ENCODE measurements at regions not wholly inside any gene's neighbourhood (a gene's known extent, or its start where the extent isn't known, plus 50 kb on each side); places are given as distances from the start of the nearest gene placed in this dataset.

DNA sequence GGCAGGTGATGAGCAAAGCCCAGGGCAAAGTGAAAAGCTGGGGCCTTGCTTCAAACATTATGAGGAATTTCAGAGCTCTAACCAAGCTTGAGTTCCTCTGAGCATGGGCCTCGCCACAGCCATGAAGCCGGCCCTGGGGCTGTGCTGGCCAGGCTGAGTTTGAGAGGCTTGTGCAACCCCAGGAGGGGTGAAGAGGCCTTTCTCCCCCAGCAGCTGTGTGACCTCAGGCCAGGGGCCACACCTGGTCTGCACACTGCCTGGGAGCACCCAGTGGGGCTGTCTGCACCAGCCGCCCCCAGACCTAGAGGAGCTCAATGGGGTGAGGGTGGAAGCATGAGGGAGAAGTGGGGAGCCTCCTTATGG is 204.9 kb upstream of the C14orf180 start:
- no peak overlapping the region for H3K4me3 ChIP-seq
- no peak for DNase-seq
- H3K27me3 ChIP-seq: no peaks in the 10 kb centered on the region
- H3K9me3 ChIP-seq: no peaks in the 10 kb centered on the region
- H3K9ac ChIP-seq (ENCODE audit: low read depth in 2 of 2, low read length in 2 of 2): no peak overlapping the region
- intact Hi-C loops (cut with DNase I): no loop called here
- no peaks in the 10 kb centered on the region for H3K4me1 ChIP-seq
- no peaks in the 10 kb centered on the region for H3K36me3 ChIP-seq
- TF ChIP-seq, protein P1, sequence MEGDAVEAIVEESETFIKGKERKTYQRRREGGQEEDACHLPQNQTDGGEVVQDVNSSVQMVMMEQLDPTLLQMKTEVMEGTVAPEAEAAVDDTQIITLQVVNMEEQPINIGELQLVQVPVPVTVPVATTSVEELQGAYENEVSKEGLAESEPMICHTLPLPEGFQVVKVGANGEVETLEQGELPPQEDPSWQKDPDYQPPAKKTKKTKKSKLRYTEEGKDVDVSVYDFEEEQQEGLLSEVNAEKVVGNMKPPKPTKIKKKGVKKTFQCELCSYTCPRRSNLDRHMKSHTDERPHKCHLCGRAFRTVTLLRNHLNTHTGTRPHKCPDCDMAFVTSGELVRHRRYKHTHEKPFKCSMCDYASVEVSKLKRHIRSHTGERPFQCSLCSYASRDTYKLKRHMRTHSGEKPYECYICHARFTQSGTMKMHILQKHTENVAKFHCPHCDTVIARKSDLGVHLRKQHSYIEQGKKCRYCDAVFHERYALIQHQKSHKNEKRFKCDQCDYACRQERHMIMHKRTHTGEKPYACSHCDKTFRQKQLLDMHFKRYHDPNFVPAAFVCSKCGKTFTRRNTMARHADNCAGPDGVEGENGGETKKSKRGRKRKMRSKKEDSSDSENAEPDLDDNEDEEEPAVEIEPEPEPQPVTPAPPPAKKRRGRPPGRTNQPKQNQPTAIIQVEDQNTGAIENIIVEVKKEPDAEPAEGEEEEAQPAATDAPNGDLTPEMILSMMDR (IDR thresholded peaks at IDR 0.05): no peak
- H3K27ac ChIP-seq: no peak overlapping the region

DNA sequence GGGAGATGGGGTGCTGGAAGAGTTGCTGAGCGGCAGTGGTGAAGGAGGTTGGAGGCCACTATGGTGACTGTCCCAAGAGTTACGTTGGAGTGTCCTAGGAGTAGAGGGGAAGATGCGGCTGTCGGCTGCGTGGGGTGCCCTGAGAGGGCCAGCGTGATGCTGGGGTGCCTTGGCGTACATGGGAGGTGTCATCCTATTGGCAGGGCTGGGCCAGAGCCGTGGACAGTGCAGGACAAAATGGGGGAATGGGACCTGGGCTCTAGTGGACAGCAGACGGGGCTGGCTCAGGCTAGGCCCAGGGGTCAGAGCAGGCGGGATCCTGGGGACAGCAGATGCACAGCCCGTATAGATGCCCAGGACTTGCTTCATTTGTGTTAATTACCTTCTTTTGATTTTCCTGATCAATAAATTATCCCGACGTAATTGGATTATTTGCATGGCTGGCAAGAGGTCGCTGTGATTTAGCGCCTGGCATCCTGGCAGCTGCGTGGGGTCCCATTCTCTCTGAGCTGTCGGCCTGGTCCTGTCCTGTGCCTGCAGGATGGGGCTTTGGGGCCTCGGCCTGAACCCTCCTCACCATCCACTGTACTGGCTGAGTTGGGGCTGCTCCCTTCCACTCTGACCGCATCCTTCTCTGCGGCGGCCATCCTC is 203.9 kb upstream of the C14orf180 start:
- Histone ChIP-seq H3K4me1 (no peaks in the 10 kb centered on the region), H3K4me3 (no peak overlapping the region), H3K9ac (ENCODE audit: low read depth in 2 of 2, low read length in 2 of 2) (no peak overlapping the region), H3K27me3 (no peaks in the 10 kb centered on the region), H3K9me3 (no peaks in the 10 kb centered on the region), H3K27ac (no peak overlapping the region), H3K36me3 (no peaks in the 10 kb centered on the region)
- intact Hi-C loops (cut with DNase I): no loop called here
- TF ChIP-seq, protein P1 (IDR thresholded peaks at IDR 0.05): no peak
- no peak for DNase-seq

DNA sequence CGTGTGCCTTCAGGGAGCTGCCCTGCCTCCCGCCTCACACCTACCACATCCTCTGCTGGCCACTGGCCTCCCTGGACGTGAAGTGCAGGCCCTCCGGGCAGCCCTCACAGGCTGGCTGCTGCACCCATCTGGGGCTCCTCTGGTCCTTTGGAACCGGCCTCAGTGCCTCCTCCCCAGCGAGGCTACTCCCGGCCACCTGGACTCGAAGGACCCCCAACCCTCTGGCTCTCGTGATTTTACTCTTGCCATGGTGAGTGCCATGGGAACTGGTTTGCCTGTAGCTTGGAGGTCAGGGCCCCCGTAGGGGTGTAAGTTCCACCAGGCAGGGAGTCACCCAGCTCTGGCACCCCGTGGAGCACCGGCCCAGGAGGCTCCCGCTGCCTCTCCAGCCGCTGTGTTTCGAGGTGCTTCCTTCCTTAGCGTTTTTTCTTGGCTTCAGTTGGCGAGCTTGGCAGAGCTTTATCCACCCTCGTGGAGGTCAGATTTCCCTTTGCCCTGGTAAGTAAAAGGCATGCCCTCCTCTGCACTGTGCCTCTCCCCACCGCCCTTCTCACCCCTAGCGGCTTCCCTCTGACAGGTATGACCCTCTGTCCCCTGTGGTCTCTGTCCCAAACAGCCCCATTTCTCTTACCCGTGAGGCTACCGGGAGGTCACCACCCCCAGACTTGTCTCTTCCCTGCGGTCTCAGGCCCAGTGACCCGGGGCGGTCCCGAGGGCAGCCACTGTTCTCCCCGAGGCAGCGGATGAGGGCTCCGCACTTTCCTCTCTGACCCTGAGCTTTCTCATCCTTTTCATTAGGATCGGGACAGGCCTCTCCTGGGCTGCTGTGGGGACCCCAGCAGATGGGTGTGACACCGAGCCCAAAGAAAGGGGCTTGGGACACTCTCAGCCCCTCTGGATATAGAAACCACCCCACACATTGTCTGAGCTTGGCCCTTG is 203.1 kb upstream of the C14orf180 start:
- Histone ChIP-seq H3K4me1 (no peaks in the 10 kb centered on the region), H3K27ac (no peak overlapping the region), H3K4me3 (no peak overlapping the region), H3K36me3 (no peaks in the 10 kb centered on the region), H3K9me3 (no peaks in the 10 kb centered on the region), H3K27me3 (no peaks in the 10 kb centered on the region), H3K9ac (ENCODE audit: low read depth in 2 of 2, low read length in 2 of 2) (no peak overlapping the region)
- intact Hi-C loops (cut with DNase I): no loop called here
- TF ChIP-seq, protein P1 (IDR thresholded peaks at IDR 0.05): no peak
- DNase-seq: no peak

DNA sequence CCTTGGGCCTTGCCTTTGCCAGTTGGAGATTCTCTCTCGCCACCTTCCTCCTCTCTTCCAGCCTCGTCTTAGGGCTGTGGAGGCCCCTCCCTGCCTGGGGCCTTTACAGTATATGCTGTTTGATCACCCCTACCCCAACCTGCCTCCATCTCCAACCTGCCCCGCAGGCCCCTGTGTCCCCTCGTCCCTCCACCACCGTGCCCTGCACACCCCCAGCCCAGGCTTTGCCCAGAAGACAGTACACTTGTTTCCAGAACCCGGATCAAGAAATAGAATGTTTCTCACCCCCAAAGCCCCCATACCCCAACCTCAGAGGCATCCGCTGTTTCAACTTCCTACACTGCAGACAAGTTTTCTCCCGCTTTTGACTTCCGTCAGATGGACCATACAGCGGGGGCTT is 202.3 kb upstream of the C14orf180 start:
- H3K27me3 ChIP-seq: no peaks in the 10 kb centered on the region
- no peak overlapping the region for H3K9ac ChIP-seq (ENCODE audit: low read depth in 2 of 2, low read length in 2 of 2)
- no peaks in the 10 kb centered on the region for H3K9me3 ChIP-seq
- H3K4me3 ChIP-seq: no peak overlapping the region
- no peaks in the 10 kb centered on the region for H3K4me1 ChIP-seq
- no peak overlapping the region for H3K27ac ChIP-seq
- DNase-seq: no peak
- TF ChIP-seq, protein P1 (IDR thresholded peaks at IDR 0.05): no peak
- no peaks in the 10 kb centered on the region for H3K36me3 ChIP-seq
- intact Hi-C loops (cut with DNase I): no loop called here

DNA sequence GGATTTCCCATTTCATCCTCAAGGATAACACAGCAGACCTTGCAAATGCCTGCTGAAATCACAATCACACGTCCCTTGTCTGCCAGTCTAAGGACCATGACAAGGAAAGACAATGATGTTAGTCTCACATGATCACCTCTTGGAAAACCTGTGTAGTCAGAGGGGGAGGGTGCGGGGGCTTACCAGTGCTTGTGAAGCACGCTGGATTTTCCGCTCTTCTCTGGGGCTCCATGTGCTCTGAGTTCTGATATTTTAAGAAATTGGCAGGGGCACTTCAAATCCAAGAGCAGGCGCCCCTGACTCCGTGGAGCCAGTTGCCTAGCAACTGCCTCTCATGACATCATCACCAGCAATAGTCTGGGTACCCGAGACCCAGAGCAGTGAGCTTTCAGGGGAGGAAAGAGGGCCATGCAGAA is 200.9 kb upstream of the C14orf180 start:
- no peaks in the 10 kb centered on the region for H3K9me3 ChIP-seq
- no peak overlapping the region for H3K9ac ChIP-seq (ENCODE audit: low read depth in 2 of 2, low read length in 2 of 2)
- no peaks in the 10 kb centered on the region for H3K36me3 ChIP-seq
- H3K27me3 ChIP-seq: peaks cover 2% of the 10 kb centered on the region
- H3K4me1 ChIP-seq: no peaks in the 10 kb centered on the region
- TF ChIP-seq, protein P1 (IDR thresholded peaks at IDR 0.05): no peak
- DNase-seq: no peak
- intact Hi-C loops (cut with DNase I): no loop called here
- no peak overlapping the region for H3K4me3 ChIP-seq
- H3K27ac ChIP-seq: no peak overlapping the region
